ENCODE measurements at regions not wholly inside any gene's neighbourhood (a gene's known extent, or its start where the extent isn't known, plus 50 kb on each side); places are given as distances from the start of the nearest gene placed in this dataset.

GRCh38 chr12:13628067-13628466, 353.3 kb downstream of the GRIN2B start:
- no peaks in the 10 kb centered on the region for H3K36me3 Mint-ChIP-seq

DNA sequence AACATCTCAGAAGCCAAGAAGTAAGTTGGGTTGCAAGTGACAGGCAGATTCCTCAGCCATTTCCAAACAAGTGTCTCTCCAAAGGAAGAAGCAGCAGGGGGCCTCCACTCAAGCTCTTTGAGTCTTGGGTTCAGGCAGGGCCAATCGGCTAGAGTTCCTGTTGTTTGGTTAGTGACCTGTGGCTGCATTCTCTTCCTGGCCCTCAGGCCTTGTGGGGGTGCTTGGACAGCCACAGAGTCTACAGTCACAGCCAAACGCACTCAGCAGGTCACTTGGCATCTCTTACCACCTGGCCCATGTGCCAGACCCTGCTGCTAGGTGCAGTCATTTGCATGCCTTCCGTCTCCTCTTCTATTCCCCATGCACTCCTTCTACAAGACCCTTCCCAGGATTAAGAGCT, 353.9 kb downstream of the GRIN2B start:
- Mint-ChIP-seq H3K9me3 (no peaks in the 10 kb centered on the region), H3K4me3 (no peak overlapping the region), H3K36me3 (no peaks in the 10 kb centered on the region), H3K27me3 (no peaks in the 10 kb centered on the region), H3K4me1 (no peaks in the 10 kb centered on the region), H3K27ac (no peak overlapping the region)

More at GRCh38 chr12:13628067-13628466, 353.3 kb downstream of the GRIN2B start:
- Mint-ChIP-seq H3K27me3 (no peaks in the 10 kb centered on the region), H3K27ac (no peak overlapping the region), H3K4me3 (no peak overlapping the region), H3K4me1 (no peaks in the 10 kb centered on the region), H3K9me3 (no peaks in the 10 kb centered on the region)

- H3K36me3 Mint-ChIP-seq: no peaks in the 10 kb centered on the region
- no peaks in the 10 kb centered on the region for H3K4me1 Mint-ChIP-seq
- no peak overlapping the region for H3K4me3 Mint-ChIP-seq
- no peaks in the 10 kb centered on the region for H3K27me3 Mint-ChIP-seq
- H3K9me3 Mint-ChIP-seq: no peaks in the 10 kb centered on the region
- no peak overlapping the region for H3K27ac Mint-ChIP-seq
These were observed 368.1 kb downstream of the GRIN2B start for GRCh38 chr12:13613297-13613696.

DNA sequence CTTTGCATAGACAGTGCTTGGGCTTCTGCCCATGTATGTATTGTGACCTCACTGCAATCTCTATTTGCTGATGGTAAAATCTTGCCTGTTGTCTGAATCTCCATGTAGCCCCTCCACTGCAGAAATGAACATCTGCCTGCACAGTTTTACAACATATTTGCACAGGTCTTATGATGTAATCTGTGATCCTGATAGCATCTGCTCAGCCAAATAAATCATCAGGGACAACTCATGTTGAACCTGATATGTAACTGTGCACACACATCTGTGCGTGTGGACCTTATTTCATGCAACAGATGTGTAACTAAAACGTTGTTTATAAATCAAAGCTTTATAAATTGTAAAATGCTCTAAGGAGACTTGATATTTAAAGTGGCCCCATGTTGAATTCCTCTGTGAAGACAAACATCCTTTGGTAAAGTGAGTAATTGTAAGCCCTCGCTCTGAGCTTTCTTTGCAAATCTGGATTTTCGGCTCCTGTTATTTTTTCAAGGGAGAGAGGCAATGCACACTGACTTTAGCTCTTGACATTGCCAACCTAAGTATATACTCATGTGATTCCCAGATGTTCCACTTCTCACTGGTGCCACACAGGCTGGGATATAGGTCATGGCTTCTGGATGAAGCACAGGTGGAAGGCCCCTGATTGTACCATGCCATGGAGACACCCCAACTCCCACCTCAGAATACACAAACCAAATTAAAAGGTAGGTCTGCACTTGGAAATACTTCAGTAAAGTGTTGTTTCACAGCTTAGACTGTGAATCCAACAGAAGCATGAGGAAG, 371.3 kb downstream of the GRIN2B start:
- no peaks in the 10 kb centered on the region for H3K36me3 Mint-ChIP-seq
- H3K4me1 Mint-ChIP-seq: no peaks in the 10 kb centered on the region
- H3K27ac Mint-ChIP-seq: no peak overlapping the region
- no peak overlapping the region for H3K4me3 Mint-ChIP-seq
- H3K27me3 Mint-ChIP-seq: peaks cover 2% of the 10 kb centered on the region
- no peaks in the 10 kb centered on the region for H3K9me3 Mint-ChIP-seq

DNA sequence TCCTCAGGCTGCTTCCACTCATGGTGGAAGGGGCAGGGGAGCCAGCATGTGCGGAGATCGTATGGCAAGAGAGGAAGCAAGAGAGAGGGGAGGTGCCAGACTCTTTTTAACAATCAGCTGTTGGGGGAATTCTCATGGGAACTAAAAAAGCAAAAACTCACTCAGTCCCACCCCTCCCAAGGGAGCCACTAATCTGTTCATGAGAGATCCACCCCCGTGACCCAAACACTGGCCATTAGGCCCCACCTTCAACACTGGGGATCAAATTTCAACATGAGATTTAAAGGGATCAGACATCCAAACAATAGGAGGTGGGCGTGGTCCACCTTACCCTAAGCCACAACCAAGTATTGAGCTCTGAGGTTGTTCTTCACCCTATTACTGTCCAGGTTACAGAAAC, 375.1 kb downstream of the GRIN2B start:
- no peaks in the 10 kb centered on the region for H3K9me3 Mint-ChIP-seq
- peak overlapping the region; percentile 36 for H3K27ac Mint-ChIP-seq
- no peak overlapping the region for H3K4me3 Mint-ChIP-seq
- no peaks in the 10 kb centered on the region for H3K4me1 Mint-ChIP-seq
- peaks cover 2% of the 10 kb centered on the region for H3K27me3 Mint-ChIP-seq
- no peaks in the 10 kb centered on the region for H3K36me3 Mint-ChIP-seq

- Mint-ChIP-seq H3K27me3 (peaks cover 2% of the 10 kb centered on the region), H3K27ac (no peak overlapping the region), H3K9me3 (no peaks in the 10 kb centered on the region), H3K36me3 (no peaks in the 10 kb centered on the region), H3K4me1 (no peaks in the 10 kb centered on the region), H3K4me3 (no peak overlapping the region)
These were observed 377.4 kb downstream of the GRIN2B start for GRCh38 chr12:13603953-13604352.

- H3K36me3 Mint-ChIP-seq: no peaks in the 10 kb centered on the region
- peaks cover 2% of the 10 kb centered on the region for H3K27me3 Mint-ChIP-seq
- H3K9me3 Mint-ChIP-seq: no peaks in the 10 kb centered on the region
- H3K4me3 Mint-ChIP-seq: no peak overlapping the region
- no peak overlapping the region for H3K27ac Mint-ChIP-seq
- no peaks in the 10 kb centered on the region for H3K4me1 Mint-ChIP-seq
These were observed 379.2 kb downstream of the GRIN2B start for GRCh38 chr12:13602172-13602571.

DNA sequence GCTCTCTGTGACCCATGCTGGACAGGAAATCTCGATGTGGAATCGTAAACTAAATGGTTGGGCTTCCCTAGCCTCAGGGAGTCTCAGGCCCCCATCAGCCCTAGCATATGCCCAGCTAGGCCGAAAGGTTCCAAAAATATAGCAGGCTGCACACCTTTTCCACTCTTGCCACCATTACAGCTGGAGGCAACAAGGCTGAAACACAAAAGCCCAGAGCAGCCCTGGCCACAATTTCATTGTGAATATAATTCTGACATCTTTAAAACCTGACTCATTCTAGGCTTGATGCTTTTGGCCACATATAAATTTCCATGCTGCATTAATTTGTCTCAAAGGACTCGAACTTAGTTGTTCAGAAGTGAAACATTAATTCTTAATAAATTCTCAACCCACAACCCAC, 382.2 kb downstream of the GRIN2B start:
- Mint-ChIP-seq H3K36me3 (no peaks in the 10 kb centered on the region), H3K27me3 (no peaks in the 10 kb centered on the region), H3K27ac (no peak overlapping the region), H3K9me3 (no peaks in the 10 kb centered on the region), H3K4me3 (no peak overlapping the region), H3K4me1 (no peaks in the 10 kb centered on the region)

DNA sequence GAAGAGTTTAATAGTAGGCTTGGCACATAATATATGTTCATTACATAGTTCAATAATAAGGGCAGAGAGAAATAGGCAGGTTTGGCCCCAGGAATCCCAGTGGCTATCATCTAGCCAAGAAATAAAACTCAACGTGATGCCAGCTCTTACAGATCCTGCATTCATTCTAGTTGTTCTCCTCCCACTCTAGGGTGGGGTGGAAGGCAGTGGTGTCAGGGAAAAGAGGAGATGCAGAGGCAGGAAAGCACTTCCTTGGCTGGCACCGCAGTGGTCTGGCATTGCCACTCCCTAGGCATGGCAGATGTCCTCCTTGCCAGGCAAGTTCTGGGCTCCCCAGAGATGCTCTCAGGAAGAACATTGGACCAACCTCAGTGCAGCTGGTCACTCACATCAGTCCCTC, 383.6 kb downstream of the GRIN2B start:
- Mint-ChIP-seq H3K27me3 (no peaks in the 10 kb centered on the region), H3K9me3 (no peaks in the 10 kb centered on the region), H3K4me1 (no peaks in the 10 kb centered on the region), H3K27ac (no peak overlapping the region), H3K4me3 (no peak overlapping the region), H3K36me3 (no peaks in the 10 kb centered on the region)

- H3K9me3 Mint-ChIP-seq: no peaks in the 10 kb centered on the region
- no peak overlapping the region for H3K4me3 Mint-ChIP-seq
- H3K27ac Mint-ChIP-seq: no peak overlapping the region
- H3K4me1 Mint-ChIP-seq: no peaks in the 10 kb centered on the region
- H3K27me3 Mint-ChIP-seq: no peaks in the 10 kb centered on the region
- no peaks in the 10 kb centered on the region for H3K36me3 Mint-ChIP-seq
These were observed 384.2 kb downstream of the GRIN2B start for GRCh38 chr12:13597166-13597565.

DNA sequence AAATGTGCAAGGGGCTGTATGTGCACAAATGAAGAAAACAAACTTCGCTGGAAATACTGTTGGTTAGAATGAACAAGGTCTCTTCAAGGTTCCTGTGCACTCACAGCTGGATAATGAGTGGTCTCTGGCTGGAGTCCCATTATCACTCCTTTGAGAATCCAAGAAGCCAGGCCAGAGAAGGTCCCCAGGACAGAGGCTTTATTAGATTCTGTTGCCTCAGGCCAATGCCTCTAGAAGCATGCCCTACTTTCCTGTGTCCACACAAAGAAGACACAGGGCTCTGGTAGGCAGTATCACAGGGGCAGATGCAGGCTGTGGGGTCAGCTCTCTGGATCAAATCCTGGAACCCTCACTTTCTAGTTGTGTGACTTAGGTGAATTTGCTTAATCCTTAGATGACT, 384.7 kb downstream of the GRIN2B start:
- H3K27me3 Mint-ChIP-seq: no peaks in the 10 kb centered on the region
- no peaks in the 10 kb centered on the region for H3K9me3 Mint-ChIP-seq
- H3K36me3 Mint-ChIP-seq: no peaks in the 10 kb centered on the region
- H3K27ac Mint-ChIP-seq: no peak overlapping the region
- no peaks in the 10 kb centered on the region for H3K4me1 Mint-ChIP-seq
- no peak overlapping the region for H3K4me3 Mint-ChIP-seq

DNA sequence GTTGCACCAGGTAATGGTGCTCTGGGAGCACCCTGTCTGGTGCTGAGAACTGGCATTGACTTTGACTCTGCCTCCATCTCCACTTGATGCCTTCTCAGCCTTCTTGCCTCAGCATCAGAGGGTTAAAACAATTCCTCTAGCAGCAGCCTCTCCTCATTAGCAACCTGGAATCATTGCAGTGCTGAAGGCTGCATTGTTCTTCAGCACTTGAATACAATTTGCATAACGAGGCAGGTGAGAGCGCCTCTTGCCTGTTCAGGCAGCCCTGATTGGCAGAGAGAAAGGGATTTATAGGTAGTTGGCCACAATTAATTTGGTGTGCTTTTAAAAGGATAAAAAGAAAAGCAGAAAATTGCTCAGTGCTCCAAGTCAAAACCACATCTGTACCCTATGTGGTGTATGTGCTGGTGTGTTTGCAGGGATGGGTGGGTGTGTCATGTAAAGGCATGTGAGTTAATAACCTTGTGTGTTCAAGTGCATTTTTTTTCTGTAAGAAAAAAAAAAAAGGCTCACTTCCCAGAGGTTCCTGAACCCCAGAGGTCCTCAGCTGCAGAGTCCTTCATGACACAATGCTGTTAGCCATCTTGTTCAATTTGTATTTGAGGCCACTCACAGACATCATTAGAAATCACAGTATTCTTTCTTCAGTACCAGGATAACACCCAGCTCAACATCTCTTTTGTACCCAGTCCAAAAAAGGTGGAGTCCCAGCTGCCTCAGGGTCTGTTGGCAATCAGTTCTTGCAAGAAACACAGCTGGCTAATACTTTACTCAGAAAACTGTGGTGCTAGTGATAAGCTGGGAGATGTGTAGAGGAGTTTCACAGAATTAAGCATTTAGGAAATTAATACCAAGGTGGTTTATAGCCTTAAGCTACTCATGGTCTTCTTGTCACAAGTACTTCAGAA, 385.6 kb downstream of the GRIN2B start:
- no peaks in the 10 kb centered on the region for H3K4me1 Mint-ChIP-seq
- no peak overlapping the region for H3K27ac Mint-ChIP-seq
- no peaks in the 10 kb centered on the region for H3K36me3 Mint-ChIP-seq
- no peak overlapping the region for H3K4me3 Mint-ChIP-seq
- no peaks in the 10 kb centered on the region for H3K9me3 Mint-ChIP-seq
- H3K27me3 Mint-ChIP-seq: no peaks in the 10 kb centered on the region

- no peaks in the 10 kb centered on the region for H3K36me3 Mint-ChIP-seq
- no peaks in the 10 kb centered on the region for H3K27me3 Mint-ChIP-seq
- H3K9me3 Mint-ChIP-seq: no peaks in the 10 kb centered on the region
- H3K4me3 Mint-ChIP-seq: no peak overlapping the region
- H3K4me1 Mint-ChIP-seq: no peaks in the 10 kb centered on the region
- H3K27ac Mint-ChIP-seq: no peak overlapping the region
These were observed 386.5 kb downstream of the GRIN2B start for GRCh38 chr12:13594731-13595514.

DNA sequence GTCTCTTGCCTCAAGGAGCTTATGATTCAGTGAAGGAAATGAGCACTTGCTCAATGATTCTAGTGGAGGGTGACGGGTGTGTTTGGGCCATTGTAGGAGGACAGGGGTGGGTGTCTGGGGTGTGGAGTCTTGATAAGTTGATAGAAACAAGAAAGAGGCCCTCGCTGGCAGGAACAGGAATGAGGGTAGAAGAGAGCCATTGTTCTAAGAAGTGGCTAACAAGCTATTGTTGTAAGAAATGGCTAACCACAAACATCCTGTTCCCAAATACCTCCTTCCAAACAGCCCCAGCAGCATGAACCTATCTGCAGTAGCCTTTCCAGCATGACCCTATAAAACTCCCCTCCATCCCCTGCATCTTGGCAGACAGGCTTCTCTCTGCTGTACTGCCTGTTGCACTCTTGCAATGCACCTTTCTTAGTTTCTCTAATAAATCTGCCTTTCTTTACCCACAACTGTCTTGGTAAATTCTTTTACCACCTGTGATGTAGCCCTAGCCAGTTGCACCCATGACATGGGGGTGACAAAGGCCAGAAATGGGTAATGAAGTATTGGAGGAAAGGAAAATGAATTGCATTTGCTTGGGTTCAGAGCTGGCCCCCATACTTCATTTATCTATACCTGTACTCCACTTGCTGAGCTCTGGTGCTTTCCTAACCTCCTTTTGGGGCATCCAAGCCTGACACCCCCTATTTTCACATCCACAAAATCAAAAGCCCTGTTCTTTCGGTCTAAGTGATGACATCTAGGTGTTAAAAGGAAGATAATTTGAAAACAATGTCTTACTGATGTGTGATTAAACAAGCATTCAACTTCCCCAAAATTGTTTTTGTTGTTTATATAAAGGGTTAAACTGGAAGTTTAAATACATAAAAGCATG, 389.1 kb downstream of the GRIN2B start:
- H3K4me3 Mint-ChIP-seq: no peak overlapping the region
- H3K36me3 Mint-ChIP-seq: no peaks in the 10 kb centered on the region
- no peak overlapping the region for H3K27ac Mint-ChIP-seq
- no peaks in the 10 kb centered on the region for H3K9me3 Mint-ChIP-seq
- H3K27me3 Mint-ChIP-seq: peaks cover 3% of the 10 kb centered on the region
- no peaks in the 10 kb centered on the region for H3K4me1 Mint-ChIP-seq

GRCh38 chr12:13591488-13591887, 389.9 kb downstream of the GRIN2B start:
- no peaks in the 10 kb centered on the region for H3K36me3 Mint-ChIP-seq
- no peak overlapping the region for H3K4me3 Mint-ChIP-seq
- no peak overlapping the region for H3K27ac Mint-ChIP-seq
- peaks cover 4% of the 10 kb centered on the region for H3K27me3 Mint-ChIP-seq
- no peaks in the 10 kb centered on the region for H3K4me1 Mint-ChIP-seq
- no peaks in the 10 kb centered on the region for H3K9me3 Mint-ChIP-seq

Data from activated naive CD4-positive, alpha-beta T cell treated with anti-CD3 and anti-CD28 coated beads, Interleukin-2, amount 50 U/mL, for 24 hours (primary cell).